Fibroblast of lung (primary cell): ENCODE measurements at regions not wholly inside any gene's neighbourhood (a gene's known extent, or its start where the extent isn't known, plus 50 kb on each side); places are given as distances from the start of the nearest gene placed in this dataset.

Source experiments
- DNase-seq, 2 donors: peaks; one replicate each; pipeline versions ENCODE4 v3.0.0 to v3.0.0-alpha.2; 2010; ENCODE audit warnings: low read depth in 2 of 2
- H2AFZ ChIP-seq: 2 replicates; pipeline ENCODE4 v1.5.1; 2012; ENCODE audit warnings: low read length, control low read depth, inconsistent platforms
- H3K27ac ChIP-seq: 2 replicates; pipeline ENCODE4 v1.5.1; 2011; ENCODE audit warnings: low read length, control low read depth; ENCODE audit not compliant: insufficient read depth
- H3K27me3 ChIP-seq: 2 replicates; pipeline ENCODE4 v1.5.1; 2011; ENCODE audit warnings: mild to moderate bottlenecking, low read length; ENCODE audit not compliant: control insufficient read depth, insufficient read depth
- H3K36me3 ChIP-seq: 2 replicates; pipeline ENCODE4 v1.5.1; 2011; ENCODE audit warnings: low read length; ENCODE audit not compliant: control insufficient read depth, insufficient read depth
- H3K4me1 ChIP-seq: 2 replicates; pipeline ENCODE4 v1.5.1; 2011; ENCODE audit warnings: low read length; ENCODE audit not compliant: control insufficient read depth, insufficient read depth; ENCODE audit errors: extremely low read depth
- H3K4me2 ChIP-seq: 2 replicates; pipeline ENCODE4 v1.5.1; 2011; ENCODE audit warnings: low read length, control low read depth; ENCODE audit not compliant: insufficient read depth; ENCODE audit errors: extremely low read depth
- H3K4me3 ChIP-seq, 4 experiments: fragments of 200-600 bp in 1 of 4; sonication (generic) in 1 of 4; replicated peaks in 1 of 4; 2 replicates each; pipeline ENCODE4 v1.5.1; 2011 to 2016; ENCODE audit warnings: low read length in 4 of 4, low read depth in 3 of 4, mild to moderate bottlenecking in 3 of 4, control low read depth in 2 of 4, inconsistent platforms in 1 of 4, mixed read lengths in 1 of 4; ENCODE audit not compliant: insufficient read depth in 1 of 4; ENCODE audit errors: control extremely low read depth in 1 of 4
- H3K79me2 ChIP-seq: 2 replicates; pipeline ENCODE4 v1.5.1; 2012; ENCODE audit warnings: mild to moderate bottlenecking, low read length, inconsistent platforms; ENCODE audit not compliant: control insufficient read depth, insufficient read depth
- H3K9ac ChIP-seq: 2 replicates; pipeline ENCODE4 v1.5.1; 2011; ENCODE audit warnings: mild to moderate bottlenecking, low read length, control low read depth; ENCODE audit not compliant: insufficient read depth
- H3K9me3 ChIP-seq: 2 replicates; pipeline ENCODE4 v1.5.1; 2012; ENCODE audit warnings: low read depth, low read length; ENCODE audit not compliant: control insufficient read depth, insufficient read depth
- H4K20me1 ChIP-seq: 2 replicates; pipeline ENCODE4 v1.5.1; 2011; ENCODE audit warnings: low read length; ENCODE audit not compliant: control insufficient read depth, insufficient read depth; ENCODE audit errors: extremely low read depth
- EZH2 ChIP-seq: IDR thresholded peaks from 2 replicates; pipeline ENCODE4 v1.5.1; 2012; ENCODE audit warnings: low read length, control low read depth, mild to moderate bottlenecking; ENCODE audit errors: missing control alignments
- TF ChIP-seq, protein P1 (sequence below), 2 donors: IDR thresholded peaks in 1 of 2; conservative IDR thresholded peaks in 1 of 2; 1 replicate in 1 of 2; 2 replicates in 1 of 2; pipeline ENCODE4 v1.5.1; 2011 to 2012; ENCODE audit warnings: low read length in 2 of 2, control low read depth in 1 of 2, inconsistent platforms in 1 of 2, low read depth in 1 of 2, mild to moderate bottlenecking in 1 of 2

DNA sequence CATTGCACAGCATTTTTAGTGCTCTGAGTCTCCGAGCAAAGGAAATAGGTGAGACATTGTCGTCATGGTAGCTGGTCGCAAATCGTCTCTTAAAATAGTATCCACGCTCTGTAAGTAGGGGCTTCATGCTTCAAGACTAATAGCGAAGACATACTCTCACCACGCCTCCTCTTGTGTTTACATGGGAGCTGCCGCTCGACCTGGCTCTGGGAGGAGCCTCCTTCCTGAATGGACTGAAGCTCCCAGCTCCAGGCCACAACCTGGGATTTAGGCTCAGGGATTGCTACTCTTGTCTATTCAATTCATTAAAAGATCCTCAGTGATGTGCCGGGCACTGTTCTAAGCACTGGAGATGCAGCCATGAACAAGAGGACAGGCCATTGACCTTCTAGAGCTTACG is 196.1 kb upstream of the GALNT17 start:
- no peak for TF ChIP-seq EZH2
- TF ChIP-seq, protein P1, sequence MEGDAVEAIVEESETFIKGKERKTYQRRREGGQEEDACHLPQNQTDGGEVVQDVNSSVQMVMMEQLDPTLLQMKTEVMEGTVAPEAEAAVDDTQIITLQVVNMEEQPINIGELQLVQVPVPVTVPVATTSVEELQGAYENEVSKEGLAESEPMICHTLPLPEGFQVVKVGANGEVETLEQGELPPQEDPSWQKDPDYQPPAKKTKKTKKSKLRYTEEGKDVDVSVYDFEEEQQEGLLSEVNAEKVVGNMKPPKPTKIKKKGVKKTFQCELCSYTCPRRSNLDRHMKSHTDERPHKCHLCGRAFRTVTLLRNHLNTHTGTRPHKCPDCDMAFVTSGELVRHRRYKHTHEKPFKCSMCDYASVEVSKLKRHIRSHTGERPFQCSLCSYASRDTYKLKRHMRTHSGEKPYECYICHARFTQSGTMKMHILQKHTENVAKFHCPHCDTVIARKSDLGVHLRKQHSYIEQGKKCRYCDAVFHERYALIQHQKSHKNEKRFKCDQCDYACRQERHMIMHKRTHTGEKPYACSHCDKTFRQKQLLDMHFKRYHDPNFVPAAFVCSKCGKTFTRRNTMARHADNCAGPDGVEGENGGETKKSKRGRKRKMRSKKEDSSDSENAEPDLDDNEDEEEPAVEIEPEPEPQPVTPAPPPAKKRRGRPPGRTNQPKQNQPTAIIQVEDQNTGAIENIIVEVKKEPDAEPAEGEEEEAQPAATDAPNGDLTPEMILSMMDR (conservative IDR thresholded peaks at IDR 0.05 in 1 of 2, IDR thresholded peaks at IDR 0.05 in 1 of 2; ENCODE audit: low read depth in 1 of 2, low read length in 2 of 2): no peak
- H3K9ac ChIP-seq: no peak overlapping the region

GRCh38 chr7:70937424-70937823 is 194.5 kb upstream of the GALNT17 start:
- Histone ChIP-seq H3K4me3 (no peak overlapping the region), H3K27me3 (no peaks in the 10 kb centered on the region), H3K9me3 (no peaks in the 10 kb centered on the region), H3K4me1 (no peaks in the 10 kb centered on the region), H3K9ac (no peak overlapping the region), H3K4me2 (no peak overlapping the region), H4K20me1 (no peaks in the 10 kb centered on the region), H3K79me2 (no peaks in the 10 kb centered on the region), H3K36me3 (no peaks in the 10 kb centered on the region), H2AFZ (no peak overlapping the region), H3K27ac (no peak overlapping the region)
- TF ChIP-seq EZH2: no peak
- TF ChIP-seq, protein P1 (conservative IDR thresholded peaks at IDR 0.05 in 1 of 2, IDR thresholded peaks at IDR 0.05 in 1 of 2; ENCODE audit: low read depth in 1 of 2, low read length in 2 of 2): no peak
- no peak for DNase-seq

More for the DNA sequence above, 196.1 kb upstream of the GALNT17 start:
- Histone ChIP-seq H3K4me1 (no peaks in the 10 kb centered on the region), H3K9me3 (no peaks in the 10 kb centered on the region), H3K27me3 (no peaks in the 10 kb centered on the region), H2AFZ (no peak overlapping the region), H3K4me2 (no peak overlapping the region), H4K20me1 (no peaks in the 10 kb centered on the region), H3K27ac (no peak overlapping the region), H3K79me2 (no peaks in the 10 kb centered on the region), H3K36me3 (no peaks in the 10 kb centered on the region), H3K4me3 (no peak overlapping the region)
- no peak for DNase-seq

- Histone ChIP-seq H3K27me3 (no peaks in the 10 kb centered on the region), H3K4me1 (no peaks in the 10 kb centered on the region), H3K79me2 (no peaks in the 10 kb centered on the region), H3K36me3 (no peaks in the 10 kb centered on the region), H3K9ac (no peak overlapping the region), H4K20me1 (no peaks in the 10 kb centered on the region), H3K4me2 (no peak overlapping the region), H3K4me3 (no peak overlapping the region), H3K9me3 (no peaks in the 10 kb centered on the region), H2AFZ (no peak overlapping the region), H3K27ac (no peak overlapping the region)
- TF ChIP-seq EZH2: no peak
- no peak for DNase-seq
These were observed 191.3 kb upstream of the GALNT17 start for GRCh38 chr7:70940597-70940996.
